Activated CD4-positive, alpha-beta T cell treated with anti-CD3 and anti-CD28 coated beads for 36 hours (primary cell): ENCODE measurements at regions not wholly inside any gene's neighbourhood (a gene's known extent, or its start where the extent isn't known, plus 50 kb on each side); places are given as distances from the start of the nearest gene placed in this dataset.

Experiments used
- ATAC-seq: fragments of 200-7000 bp; cut with Tn5 transposase; one replicate; pipeline ENCODE4 v1.10.0; 2021; ENCODE audit warnings: mild to moderate bottlenecking, moderate library complexity
- CTCF ChIA-PET: fragments of 350-600 bp; sonication (Branson Sonifier 250); formaldehyde crosslinking; loops from one replicate; lab custom pipeline; 2021; ENCODE audit warnings: antibody characterized with exemption; lab: Charles Lee
- POLR2A ChIA-PET: fragments of 350-600 bp; sonication (Branson Sonifier 250); formaldehyde crosslinking; loops from one replicate; lab custom pipeline; 2021; ENCODE audit warnings: antibody characterized with exemption, inconsistent platforms; lab: Charles Lee
- DNase-seq: peaks from one replicate; pipeline ENCODE4 v3.0.0-alpha.2; 2020
- H3K27ac Mint-ChIP-seq: one replicate; pipeline ENCODE4 v1.8.0; 2021; ENCODE audit warnings: mixed read lengths
- H3K27me3 Mint-ChIP-seq: one replicate; pipeline ENCODE4 v1.8.0; 2021; ENCODE audit warnings: mixed read lengths
- H3K36me3 Mint-ChIP-seq: one replicate; pipeline ENCODE4 v1.8.0; 2021; ENCODE audit warnings: low read depth, mixed read lengths
- H3K4me1 Mint-ChIP-seq: one replicate; pipeline ENCODE4 v1.8.0; 2021; ENCODE audit warnings: mixed read lengths
- H3K4me3 Mint-ChIP-seq: one replicate; pipeline ENCODE4 v1.8.0; 2021; ENCODE audit warnings: mild to moderate bottlenecking, moderate library complexity, mixed read lengths
- H3K9me3 Mint-ChIP-seq: one replicate; pipeline ENCODE4 v1.8.0; 2021; ENCODE audit warnings: low read depth, mixed read lengths
- intact Hi-C, 2 experiments: fragments of 100-400 bp; cut with DNase I in 1 of 2; cut with micrococcal nuclease in 1 of 2; formaldehyde crosslinking; loops; one replicate each; pipeline versions ENCODE4 v1.14.2 to v1.15.1; 2022 to 2024; cut with DNase I, micrococcal nuclease

GRCh38 chr5:161115941-161116340 is 263.9 kb upstream of the ATP10B start:
- DNase-seq, result no peak
- no peaks in the 10 kb centered on the region for H3K9me3 Mint-ChIP-seq
- ATAC-seq, result no peak

DNA sequence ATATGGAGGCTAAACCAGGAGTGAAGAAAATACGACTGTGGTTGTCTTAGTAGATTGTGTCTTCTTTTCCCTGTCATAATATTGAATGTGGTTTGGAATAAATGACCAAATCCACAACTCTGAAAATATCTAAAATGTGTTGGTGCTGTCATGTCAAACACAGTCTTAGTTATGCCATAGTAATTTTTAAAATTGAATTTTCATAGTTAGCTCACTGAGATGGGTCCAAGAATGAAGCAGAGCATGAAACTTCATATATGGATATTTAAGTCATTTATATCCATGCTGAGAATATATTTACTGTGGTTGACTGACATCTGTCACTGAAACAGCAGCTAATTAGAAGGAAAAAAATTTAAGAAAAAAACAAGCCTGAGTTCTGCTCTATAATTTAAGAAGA is 260.4 kb upstream of the ATP10B start:
- Mint-ChIP-seq H3K36me3 (no peaks in the 10 kb centered on the region), H3K4me3 (no peak overlapping the region), H3K27me3 (peaks cover 5% of the 10 kb centered on the region), H3K9me3 (no peaks in the 10 kb centered on the region), H3K4me1 (no peaks in the 10 kb centered on the region), H3K27ac (no peak overlapping the region)
- intact Hi-C loops, result no loop called here
- ChIA-PET POLR2A (no interaction called here), CTCF (interaction anchor here (0.8 to 1.4 kb wide), 2 partner anchors 9 to 22 kb away, joined by 4 to 5 read pairs; no protein-coding TSS in a partner anchor)
- ATAC-seq (no peak), DNase-seq (no peak)

More at GRCh38 chr5:161115941-161116340, 263.9 kb upstream of the ATP10B start:
- Mint-ChIP-seq H3K36me3 (no peaks in the 10 kb centered on the region), H3K4me1 (no peaks in the 10 kb centered on the region), H3K4me3 (no peak overlapping the region), H3K27me3 (peaks cover 5% of the 10 kb centered on the region), H3K27ac (no peak overlapping the region)
- ChIA-PET POLR2A (no interaction called here), CTCF (no interaction called here)
- intact Hi-C loops, result no loop called here

DNA sequence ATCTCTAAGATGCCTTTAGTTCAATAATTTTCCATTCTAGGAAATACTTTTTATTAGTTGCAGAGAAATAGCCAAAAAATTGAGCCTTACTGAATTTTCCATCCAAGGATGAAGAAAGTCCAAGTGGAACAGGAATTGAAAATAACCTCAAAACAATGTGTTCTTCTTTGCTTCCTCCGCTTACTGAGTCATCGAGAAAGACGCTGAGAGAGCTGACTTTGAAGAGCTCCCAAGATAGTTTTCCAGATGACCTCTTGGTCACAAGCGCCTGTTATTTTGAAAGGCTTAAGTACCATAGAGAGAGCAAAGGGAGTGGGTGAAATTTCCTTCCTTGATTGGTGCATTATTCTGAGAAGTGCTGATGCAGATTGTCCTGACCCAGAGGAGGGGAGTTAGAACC is 253.5 kb upstream of the ATP10B start:
- CTCF ChIA-PET, result no interaction called here
- H3K9me3 Mint-ChIP-seq, result no peaks in the 10 kb centered on the region
- no peaks in the 10 kb centered on the region for H3K4me1 Mint-ChIP-seq
- POLR2A ChIA-PET, result no interaction called here
- DNase-seq (no peak), ATAC-seq (no peak)
- no peak overlapping the region for H3K4me3 Mint-ChIP-seq
- no peaks in the 10 kb centered on the region for H3K36me3 Mint-ChIP-seq
- no peak overlapping the region for H3K27ac Mint-ChIP-seq
- peaks cover 2% of the 10 kb centered on the region for H3K27me3 Mint-ChIP-seq
- intact Hi-C loops, result no loop called here

DNA sequence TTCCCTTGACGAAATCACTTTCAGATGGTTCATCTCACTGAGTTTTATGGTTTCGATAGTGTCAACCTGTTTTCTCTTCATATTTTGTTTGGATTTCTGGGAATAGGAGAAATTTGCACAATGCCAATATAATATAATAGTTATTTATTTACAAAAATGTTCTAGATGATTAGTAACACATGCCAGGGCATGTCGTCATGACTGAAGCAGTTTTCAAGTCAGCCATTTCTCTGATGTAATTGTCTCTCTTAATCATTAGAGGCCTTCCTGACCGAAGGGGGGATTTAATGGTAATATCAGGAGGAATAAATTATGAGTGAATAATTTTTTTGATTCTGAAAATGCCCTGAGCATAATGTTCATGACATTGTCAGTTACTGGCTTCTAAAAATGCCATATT is 246.5 kb upstream of the ATP10B start:
- Mint-ChIP-seq H3K36me3 (no peaks in the 10 kb centered on the region), H3K27me3 (no peaks in the 10 kb centered on the region), H3K4me1 (no peaks in the 10 kb centered on the region), H3K9me3 (no peaks in the 10 kb centered on the region), H3K27ac (no peak overlapping the region), H3K4me3 (no peak overlapping the region)
- DNase-seq (no peak), ATAC-seq (no peak)
- intact Hi-C loops, result no loop called here
- CTCF ChIA-PET, result no interaction called here
- POLR2A ChIA-PET, result no interaction called here

- no peak overlapping the region for H3K27ac Mint-ChIP-seq
- POLR2A ChIA-PET, result no interaction called here
- intact Hi-C loops, result no loop called here
- no peak overlapping the region for H3K4me3 Mint-ChIP-seq
- no peaks in the 10 kb centered on the region for H3K27me3 Mint-ChIP-seq
- ATAC-seq, result no peak
- CTCF ChIA-PET, result no interaction called here
- DNase-seq, result no peak
- no peaks in the 10 kb centered on the region for H3K36me3 Mint-ChIP-seq
- H3K4me1 Mint-ChIP-seq, result no peaks in the 10 kb centered on the region
- no peaks in the 10 kb centered on the region for H3K9me3 Mint-ChIP-seq
These were observed 244.6 kb upstream of the ATP10B start for GRCh38 chr5:161096581-161096980.

GRCh38 chr5:161095953-161096352 is 243.9 kb upstream of the ATP10B start:
- ChIA-PET CTCF (no interaction called here), POLR2A (no interaction called here)
- Mint-ChIP-seq H3K4me3 (no peak overlapping the region), H3K27me3 (no peaks in the 10 kb centered on the region), H3K36me3 (no peaks in the 10 kb centered on the region), H3K27ac (no peak overlapping the region), H3K9me3 (no peaks in the 10 kb centered on the region), H3K4me1 (no peaks in the 10 kb centered on the region)
- ATAC-seq (no peak), DNase-seq (no peak)
- intact Hi-C loops, result no loop called here

GRCh38 chr5:161094411-161094810 is 242.4 kb upstream of the ATP10B start:
- CTCF ChIA-PET, result no interaction called here
- intact Hi-C loops, result no loop called here
- no peaks in the 10 kb centered on the region for H3K36me3 Mint-ChIP-seq

DNA sequence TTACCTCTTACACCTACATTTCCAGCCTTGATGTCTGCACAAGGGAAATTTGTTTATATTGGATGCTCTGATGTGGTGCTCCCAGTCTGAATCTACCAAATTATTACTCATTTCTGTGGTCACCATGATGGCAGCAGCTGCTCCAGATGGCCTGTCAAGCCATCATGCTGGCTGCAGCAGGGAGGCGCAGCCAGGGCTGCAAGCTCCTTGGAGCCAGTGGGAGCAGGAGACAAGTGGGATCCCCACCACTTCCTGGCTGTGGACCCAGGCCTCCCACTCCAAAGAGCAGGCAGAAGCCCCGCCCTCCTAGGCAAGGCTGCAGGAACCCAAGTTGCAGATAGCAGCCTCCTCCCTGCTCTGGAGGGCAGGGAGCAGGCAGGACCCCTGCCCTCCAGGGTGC is 241.1 kb upstream of the ATP10B start:
- Mint-ChIP-seq H3K27me3 (no peaks in the 10 kb centered on the region), H3K4me1 (no peaks in the 10 kb centered on the region), H3K36me3 (no peaks in the 10 kb centered on the region), H3K9me3 (no peaks in the 10 kb centered on the region), H3K4me3 (no peak overlapping the region), H3K27ac (no peak overlapping the region)
- ChIA-PET CTCF (no interaction called here), POLR2A (no interaction called here)
- intact Hi-C loops, result no loop called here
- ATAC-seq, result no peak
- DNase-seq, result no peak

More at GRCh38 chr5:161094411-161094810, 242.4 kb upstream of the ATP10B start:
- no peaks in the 10 kb centered on the region for H3K27me3 Mint-ChIP-seq
- no peak overlapping the region for H3K4me3 Mint-ChIP-seq
- no peak for ATAC-seq
- POLR2A ChIA-PET, result no interaction called here
- no peaks in the 10 kb centered on the region for H3K9me3 Mint-ChIP-seq
- H3K27ac Mint-ChIP-seq, result no peak overlapping the region
- no peak for DNase-seq
- no peaks in the 10 kb centered on the region for H3K4me1 Mint-ChIP-seq

GRCh38 chr5:161089569-161089968 is 237.6 kb upstream of the ATP10B start:
- intact Hi-C loops, result no loop called here
- Mint-ChIP-seq H3K27ac (no peak overlapping the region), H3K4me1 (no peaks in the 10 kb centered on the region), H3K27me3 (no peaks in the 10 kb centered on the region), H3K36me3 (no peaks in the 10 kb centered on the region), H3K9me3 (no peaks in the 10 kb centered on the region), H3K4me3 (no peak overlapping the region)
- no peak for DNase-seq
- ChIA-PET CTCF (no interaction called here), POLR2A (no interaction called here)
- ATAC-seq, result no peak

DNA sequence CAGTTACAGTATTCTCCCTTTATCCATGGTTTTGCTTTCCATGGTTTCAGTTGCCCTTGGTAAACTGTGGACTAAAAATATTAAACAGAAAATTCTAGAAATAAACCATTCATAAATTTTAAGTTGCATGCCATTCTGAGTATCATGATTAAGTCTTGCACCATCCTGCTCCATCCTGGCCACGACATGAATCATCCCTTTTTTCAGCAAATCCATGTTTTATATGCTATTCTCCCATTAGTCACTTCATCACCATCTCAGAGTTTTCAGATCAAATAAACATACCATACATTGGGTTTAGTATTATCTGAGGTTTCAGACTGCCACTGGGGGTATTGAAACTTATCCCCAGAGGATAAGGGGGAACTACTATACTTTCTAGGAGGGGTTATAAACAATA is 234.4 kb upstream of the ATP10B start:
- DNase-seq (no peak), ATAC-seq (no peak)
- Mint-ChIP-seq H3K27me3 (no peaks in the 10 kb centered on the region), H3K27ac (no peak overlapping the region), H3K36me3 (no peaks in the 10 kb centered on the region), H3K4me1 (no peaks in the 10 kb centered on the region), H3K4me3 (no peak overlapping the region), H3K9me3 (peaks cover 1% of the 10 kb centered on the region)
- intact Hi-C loops, result no loop called here
- ChIA-PET CTCF (no interaction called here), POLR2A (no interaction called here)

DNA sequence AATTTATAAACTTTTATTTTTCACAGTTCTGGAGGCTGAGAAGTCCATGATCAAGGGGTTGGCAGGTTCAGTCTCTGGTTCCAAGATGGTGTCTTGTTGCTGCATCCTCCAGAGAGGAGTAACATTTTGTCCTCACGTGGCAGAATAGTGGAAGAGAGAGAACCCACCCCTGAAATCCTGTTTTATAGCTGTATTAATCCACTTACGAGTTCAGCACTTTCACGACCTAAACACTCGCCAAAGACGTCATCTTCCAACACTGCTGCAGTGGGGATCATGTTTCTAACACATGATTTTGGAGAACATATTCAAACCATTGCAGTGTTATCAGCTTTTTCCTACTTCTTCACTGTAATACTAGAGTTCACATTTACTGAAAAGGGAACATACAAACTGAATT is 233.0 kb upstream of the ATP10B start:
- POLR2A ChIA-PET, result no interaction called here
- H3K27me3 Mint-ChIP-seq, result no peaks in the 10 kb centered on the region
- H3K4me1 Mint-ChIP-seq, result no peaks in the 10 kb centered on the region
- intact Hi-C loops, result no loop called here
- H3K9me3 Mint-ChIP-seq, result peaks cover 1% of the 10 kb centered on the region
- no peak for ATAC-seq
- H3K4me3 Mint-ChIP-seq, result no peak overlapping the region
- CTCF ChIA-PET, result no interaction called here
- no peak for DNase-seq
- no peak overlapping the region for H3K27ac Mint-ChIP-seq
- no peaks in the 10 kb centered on the region for H3K36me3 Mint-ChIP-seq

DNA sequence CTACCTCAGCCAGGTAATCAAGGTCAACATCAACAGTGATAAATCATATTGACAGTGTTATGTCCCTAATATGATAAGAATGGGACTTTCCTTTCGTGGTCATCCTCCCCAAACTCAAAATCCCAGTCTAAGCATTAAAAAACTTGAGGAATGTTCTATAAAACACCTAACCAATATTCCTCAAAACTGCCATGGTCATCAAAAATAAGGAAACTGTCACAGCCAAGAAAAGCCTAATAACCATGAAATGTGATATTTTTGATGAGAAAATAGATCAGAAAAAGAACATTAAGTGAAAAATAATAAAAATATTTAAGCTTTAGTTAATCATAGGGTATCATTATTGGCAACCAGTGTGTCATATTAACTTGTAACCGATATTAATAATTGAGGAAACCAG is 232.1 kb upstream of the ATP10B start:
- Mint-ChIP-seq H3K27me3 (no peaks in the 10 kb centered on the region), H3K36me3 (no peaks in the 10 kb centered on the region), H3K9me3 (peaks cover 1% of the 10 kb centered on the region), H3K4me3 (no peak overlapping the region), H3K4me1 (no peaks in the 10 kb centered on the region), H3K27ac (no peak overlapping the region)
- CTCF ChIA-PET, result no interaction called here
- intact Hi-C loops, result no loop called here
- ATAC-seq, result no peak
- no peak for DNase-seq
- POLR2A ChIA-PET, result no interaction called here

GRCh38 chr5:161078793-161079192 is 226.8 kb upstream of the ATP10B start:
- no peaks in the 10 kb centered on the region for H3K27me3 Mint-ChIP-seq
- ChIA-PET POLR2A (no interaction called here), CTCF (interaction anchor here (0.6 kb wide), 1 partner anchor 192 kb away, joined by 3 read pairs; no protein-coding TSS in a partner anchor)
- H3K36me3 Mint-ChIP-seq, result no peaks in the 10 kb centered on the region
- H3K4me3 Mint-ChIP-seq, result no peak overlapping the region
- peaks cover 5% of the 10 kb centered on the region for H3K9me3 Mint-ChIP-seq
- ATAC-seq, result no peak
- no peak for DNase-seq
- intact Hi-C loops, result no loop called here
- H3K4me1 Mint-ChIP-seq, result no peaks in the 10 kb centered on the region
- no peak overlapping the region for H3K27ac Mint-ChIP-seq
